ENCODE measurements at regions not wholly inside any gene's neighbourhood (a gene's known extent, or its start where the extent isn't known, plus 50 kb on each side); places are given as distances from the start of the nearest gene placed in this dataset.

GRCh38 chr1:166457700-166458099 lies 290.9 kb upstream of the FAM78B start:
- H3K9ac ChIP-seq (ENCODE audit: low read length in 3 of 3), result no peak overlapping the region
- H3K4me1 ChIP-seq (ENCODE audit: control insufficient read depth in 2 of 3, insufficient read depth in 2 of 3, low read depth in 1 of 3, low read length in 3 of 3), result no peaks in the 10 kb centered on the region
- no peak overlapping the region for H3K4me3 ChIP-seq (ENCODE audit: low read length in 3 of 3)
- no peak for TF ChIP-seq CTCF (IDR thresholded peaks at IDR 0.05; ENCODE audit: borderline replicate concordance, extremely low read depth, insufficient read depth)
- FAIRE-seq (no peak), DNase-seq (no peak)
- no peaks in the 10 kb centered on the region for H3K36me3 ChIP-seq (ENCODE audit: control insufficient read depth in 2 of 3, insufficient read depth in 3 of 3, low read length in 3 of 3)
- H3K27ac ChIP-seq (ENCODE audit: low read depth in 2 of 2, low read length in 2 of 2), result no peak overlapping the region
- H3K27me3 ChIP-seq (ENCODE audit: control insufficient read depth, insufficient read depth, low read length), result no peaks in the 10 kb centered on the region
- no peaks in the 10 kb centered on the region for H3K9me3 ChIP-seq (ENCODE audit: control insufficient read depth in 2 of 3, insufficient read depth in 1 of 3, low read length in 3 of 3)
- intact Hi-C loops (cut with DNase I), result no loop called here

GRCh38 chr1:166464333-166464732 lies 297.5 kb upstream of the FAM78B start:
- DNase-seq (no peak), FAIRE-seq (no peak)
- no peak for TF ChIP-seq CTCF (IDR thresholded peaks at IDR 0.05; ENCODE audit: borderline replicate concordance, extremely low read depth, insufficient read depth)
- Histone ChIP-seq H3K36me3 (ENCODE audit: control insufficient read depth in 2 of 3, insufficient read depth in 3 of 3, low read length in 3 of 3) (no peaks in the 10 kb centered on the region), H3K27ac (ENCODE audit: low read depth in 2 of 2, low read length in 2 of 2) (no peak overlapping the region), H3K4me3 (ENCODE audit: low read length in 3 of 3) (no peak overlapping the region), H3K4me1 (ENCODE audit: control insufficient read depth in 2 of 3, insufficient read depth in 2 of 3, low read depth in 1 of 3, low read length in 3 of 3) (no peaks in the 10 kb centered on the region), H3K9ac (ENCODE audit: low read length in 3 of 3) (no peak overlapping the region), H3K27me3 (ENCODE audit: control insufficient read depth, insufficient read depth, low read length) (no peaks in the 10 kb centered on the region), H3K9me3 (ENCODE audit: control insufficient read depth in 2 of 3, insufficient read depth in 1 of 3, low read length in 3 of 3) (no peaks in the 10 kb centered on the region)
- intact Hi-C loops (cut with DNase I), result no loop called here

GRCh38 chr1:166470014-166470413 lies 303.2 kb upstream of the FAM78B start:
- intact Hi-C loops (cut with DNase I), result no loop called here
- Histone ChIP-seq H3K27me3 (ENCODE audit: control insufficient read depth, insufficient read depth, low read length) (no peaks in the 10 kb centered on the region), H3K4me3 (ENCODE audit: low read length in 3 of 3) (no peak overlapping the region), H3K4me1 (ENCODE audit: control insufficient read depth in 2 of 3, insufficient read depth in 2 of 3, low read depth in 1 of 3, low read length in 3 of 3) (no peaks in the 10 kb centered on the region), H3K36me3 (ENCODE audit: control insufficient read depth in 2 of 3, insufficient read depth in 3 of 3, low read length in 3 of 3) (no peaks in the 10 kb centered on the region), H3K27ac (ENCODE audit: low read depth in 2 of 2, low read length in 2 of 2) (no peak overlapping the region), H3K9ac (ENCODE audit: low read length in 3 of 3) (no peak overlapping the region), H3K9me3 (ENCODE audit: control insufficient read depth in 2 of 3, insufficient read depth in 1 of 3, low read length in 3 of 3) (no peaks in the 10 kb centered on the region)
- TF ChIP-seq CTCF (IDR thresholded peaks at IDR 0.05; ENCODE audit: borderline replicate concordance, extremely low read depth, insufficient read depth), result no peak
- FAIRE-seq, result no peak
- peak in 3 of 5 donors; percentile 10 to 53 (median 12) for DNase-seq

- Histone ChIP-seq H3K9me3 (ENCODE audit: control insufficient read depth in 2 of 3, insufficient read depth in 1 of 3, low read length in 3 of 3) (no peaks in the 10 kb centered on the region), H3K9ac (ENCODE audit: low read length in 3 of 3) (no peak overlapping the region), H3K27ac (ENCODE audit: low read depth in 2 of 2, low read length in 2 of 2) (no peak overlapping the region), H3K27me3 (ENCODE audit: control insufficient read depth, insufficient read depth, low read length) (no peaks in the 10 kb centered on the region), H3K36me3 (ENCODE audit: control insufficient read depth in 2 of 3, insufficient read depth in 3 of 3, low read length in 3 of 3) (no peaks in the 10 kb centered on the region), H3K4me3 (ENCODE audit: low read length in 3 of 3) (no peak overlapping the region), H3K4me1 (ENCODE audit: control insufficient read depth in 2 of 3, insufficient read depth in 2 of 3, low read depth in 1 of 3, low read length in 3 of 3) (no peaks in the 10 kb centered on the region)
- intact Hi-C loops (cut with DNase I), result no loop called here
- FAIRE-seq, result no peak
- DNase-seq, result no peak
- no peak for TF ChIP-seq CTCF (IDR thresholded peaks at IDR 0.05; ENCODE audit: borderline replicate concordance, extremely low read depth, insufficient read depth)
These were observed 303.6 kb upstream of the FAM78B start for GRCh38 chr1:166470441-166470840.
